Endothelial cell (in vitro differentiated cells): ENCODE measurements at regions not wholly inside any gene's neighbourhood (a gene's known extent, or its start where the extent isn't known, plus 50 kb on each side); places are given as distances from the start of the nearest gene placed in this dataset.

Experiments used
- DNase-seq: peaks from one replicate; pipeline ENCODE4 v3.0.0; 2021; ENCODE audit warnings: low spot score
- H3K27ac Mint-ChIP-seq: one replicate; pipeline ENCODE4 v1.8.0; 2021; ENCODE audit warnings: mixed read lengths, inconsistent platforms; ENCODE audit not compliant: unreplicated experiment
- H3K27me3 Mint-ChIP-seq: one replicate; pipeline ENCODE4 v1.8.0; 2021; ENCODE audit warnings: mild to moderate bottlenecking, moderate library complexity, mixed read lengths, inconsistent platforms; ENCODE audit not compliant: unreplicated experiment
- H3K36me3 Mint-ChIP-seq: one replicate; pipeline ENCODE4 v1.8.0; 2021; ENCODE audit warnings: mild to moderate bottlenecking, low read depth, mixed read lengths, inconsistent platforms; ENCODE audit not compliant: unreplicated experiment
- H3K4me1 Mint-ChIP-seq: one replicate; pipeline ENCODE4 v1.8.0; 2021; ENCODE audit warnings: mild to moderate bottlenecking, mixed read lengths, inconsistent platforms; ENCODE audit not compliant: unreplicated experiment
- H3K4me3 Mint-ChIP-seq: one replicate; pipeline ENCODE4 v1.8.0; 2021; ENCODE audit warnings: mild to moderate bottlenecking, mixed read lengths, inconsistent platforms; ENCODE audit not compliant: unreplicated experiment
- H3K9me3 Mint-ChIP-seq: one replicate; pipeline ENCODE4 v1.8.0; 2021; ENCODE audit warnings: mixed read lengths, inconsistent platforms; ENCODE audit not compliant: unreplicated experiment
- CTCF ChIP-seq: fragments of 200-600 bp; sonication (generic); IDR thresholded peaks from one replicate; pipeline ENCODE4 v1.5.0; 2021; ENCODE audit warnings: antibody characterized with exemption; ENCODE audit not compliant: unreplicated experiment

- peaks cover 2% of the 10 kb centered on the region for H3K27me3 Mint-ChIP-seq
- no peak overlapping the region for H3K4me3 Mint-ChIP-seq
- peaks cover 3% of the 10 kb centered on the region for H3K4me1 Mint-ChIP-seq
- DNase-seq = no peak
- no peak for TF ChIP-seq CTCF
- H3K27ac Mint-ChIP-seq = no peak overlapping the region
- no peaks in the 10 kb centered on the region for H3K9me3 Mint-ChIP-seq
- no peaks in the 10 kb centered on the region for H3K36me3 Mint-ChIP-seq
These were observed 52.8 kb upstream of the RAB12 start for GRCh38 chr18:8556424-8556823.
